GM18505 (cell line): ENCODE measurements at regions not wholly inside any gene's neighbourhood (a gene's known extent, or its start where the extent isn't known, plus 50 kb on each side); places are given as distances from the start of the nearest gene placed in this dataset.
"Not testable (repeated sequence)": the region's sequence is repeated elsewhere in the genome, so short reads cannot be mapped to it uniquely, and the experiment has no call there.

Experiments
- ATAC-seq: cut with Tn5 transposase; IDR thresholded peaks from one replicate; pipeline ENCODE4 v1.9.1; 2021; ENCODE audit not compliant: unreplicated experiment
- POLR2A ChIP-seq: IDR thresholded peaks from 4 replicates; pipeline ENCODE4 v1.6.1; 2011; ENCODE audit warnings: borderline replicate concordance; ENCODE audit not compliant: insufficient read depth, insufficient read length; ENCODE audit errors: extremely low read depth

DNA sequence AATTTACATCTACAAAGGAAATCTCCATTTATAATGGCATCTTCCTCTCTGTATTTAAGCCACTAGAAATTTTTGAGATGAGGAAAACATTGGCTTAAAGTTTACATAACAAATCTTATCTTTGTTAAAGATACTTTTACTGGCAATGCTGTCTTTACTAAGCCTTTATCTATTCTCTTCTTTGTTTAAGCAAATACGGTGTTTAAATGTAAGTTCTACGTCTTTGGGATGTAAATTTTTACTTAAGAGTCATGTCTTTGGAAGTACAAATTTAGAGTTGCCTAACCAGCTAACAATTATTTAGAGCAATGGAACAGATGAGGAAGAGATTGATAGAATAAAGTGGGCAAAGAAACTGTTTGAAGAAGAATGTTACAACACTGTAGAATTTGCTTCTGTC, 1024.0 kb upstream of the PCDH10 start:
- no peak for ATAC-seq
- no peak for TF ChIP-seq POLR2A

DNA sequence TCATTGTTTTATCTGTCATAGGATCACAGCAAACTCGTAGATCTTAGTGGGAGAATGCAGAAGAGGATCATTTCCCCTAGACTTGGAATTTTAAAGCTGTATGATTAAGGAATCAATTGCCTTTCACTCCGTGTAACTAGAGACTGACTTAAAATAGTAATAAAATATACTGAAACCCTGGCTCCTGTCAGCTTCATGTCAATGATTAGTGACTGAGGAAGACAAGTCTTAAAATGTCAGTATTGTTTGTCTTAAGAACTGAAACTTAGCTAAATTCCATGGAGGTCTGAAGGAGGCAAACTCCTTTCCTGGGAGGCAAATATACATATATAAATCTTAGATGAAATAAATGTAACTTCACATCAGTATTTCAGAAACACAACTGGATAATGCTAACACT, 1016.7 kb upstream of the PCDH10 start:
- TF ChIP-seq POLR2A = no peak
- no peak for ATAC-seq

DNA sequence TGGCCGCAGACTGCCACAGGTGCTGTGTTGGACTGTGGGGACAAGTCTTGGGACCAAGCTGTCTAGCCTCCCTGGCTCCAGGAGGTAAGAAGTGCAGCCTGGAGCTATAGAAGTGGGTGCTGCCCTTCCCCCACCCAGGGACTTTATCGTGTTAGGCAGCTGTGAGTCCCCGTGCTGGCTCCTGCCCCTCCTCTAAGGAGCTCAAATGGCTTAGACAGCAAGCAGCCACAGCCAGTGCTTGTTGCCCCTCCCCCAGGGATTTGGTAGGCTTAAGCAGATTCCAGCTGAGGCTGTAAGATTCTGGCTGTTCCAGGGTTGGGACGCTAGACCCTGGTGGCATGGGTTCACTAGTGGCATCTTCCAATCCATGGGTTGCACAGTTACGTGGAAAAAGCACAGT, 979.4 kb upstream of the PCDH10 start:
- no peak for TF ChIP-seq POLR2A
- ATAC-seq = no peak

DNA sequence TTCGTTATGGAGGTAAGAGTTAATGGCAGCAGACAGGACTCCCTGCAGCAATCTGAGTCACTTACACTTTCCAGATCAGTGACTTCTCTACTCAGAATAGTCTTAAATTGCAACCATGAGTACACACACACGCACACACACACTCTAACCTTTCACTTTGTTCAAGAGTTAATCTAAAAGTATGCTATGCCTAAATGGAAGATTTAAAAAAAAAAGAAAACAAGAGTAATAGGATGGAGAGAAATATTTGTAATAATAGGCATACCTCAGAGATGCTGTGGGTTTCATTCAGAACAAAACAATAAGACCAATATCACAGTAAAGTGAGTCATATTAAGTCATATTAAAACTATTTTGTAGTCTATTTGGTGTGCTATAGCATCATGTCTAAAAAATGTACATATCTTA, 969.1 kb upstream of the PCDH10 start:
- no peak for TF ChIP-seq POLR2A
- ATAC-seq = no peak

DNA sequence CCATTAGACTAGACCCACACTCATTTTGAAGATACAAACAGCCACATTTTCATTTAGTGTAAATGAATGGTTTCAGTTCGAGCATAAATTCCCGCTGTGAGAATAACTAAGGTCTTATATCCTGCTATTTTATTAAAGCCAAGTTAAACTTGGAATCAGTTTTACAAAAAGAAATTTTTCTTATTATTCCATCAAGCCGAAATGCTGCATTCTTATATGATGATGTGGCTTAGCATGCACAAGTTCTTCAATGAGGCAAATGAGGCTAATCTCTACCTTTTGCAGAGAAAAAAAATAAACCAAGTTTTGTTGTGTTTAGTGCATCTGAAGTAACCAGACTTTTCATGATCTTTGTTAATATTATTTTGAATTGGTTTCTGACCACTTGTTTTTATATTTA, 953.9 kb upstream of the PCDH10 start:
- no peak for ATAC-seq
- no peak for TF ChIP-seq POLR2A

DNA sequence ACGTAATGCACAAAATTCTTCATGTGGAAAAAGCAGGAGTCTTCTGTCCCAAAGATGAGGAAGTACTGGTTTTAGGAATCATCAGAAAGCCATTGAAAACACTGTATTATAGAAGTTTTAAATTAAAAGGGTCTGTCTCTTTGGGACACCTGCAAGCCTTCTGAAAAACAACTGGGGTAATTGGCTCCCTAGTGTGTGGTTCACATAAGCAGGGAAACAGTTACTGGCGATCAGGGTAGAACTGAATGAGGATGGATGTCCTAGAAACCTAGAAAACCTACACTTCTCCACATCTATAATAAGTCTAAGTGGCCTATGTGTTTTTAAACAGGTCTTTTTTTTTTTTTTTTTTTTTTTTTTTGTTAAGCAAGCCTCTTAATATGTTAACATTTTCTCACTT, 945.5 kb upstream of the PCDH10 start:
- no peak for TF ChIP-seq POLR2A
- ATAC-seq = no peak

DNA sequence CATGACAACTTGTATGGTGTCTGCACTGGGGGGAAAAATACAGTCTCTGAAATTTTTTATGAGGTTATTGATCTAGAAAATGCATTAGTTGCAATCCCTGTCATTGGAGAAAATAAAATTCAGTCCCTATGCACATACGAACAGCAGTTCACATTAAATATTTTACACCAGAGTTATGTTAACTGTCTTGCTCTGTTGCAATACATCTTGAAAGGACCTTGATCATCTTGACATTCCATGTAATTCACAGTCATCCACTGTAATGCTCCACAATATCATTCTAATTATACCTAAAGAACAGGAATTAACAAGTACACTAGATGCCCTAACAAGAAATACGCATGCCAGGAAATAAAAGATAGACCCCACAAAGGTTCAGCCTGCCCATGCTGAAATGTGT, 934.6 kb upstream of the PCDH10 start:
- ATAC-seq = no peak
- no peak for TF ChIP-seq POLR2A

DNA sequence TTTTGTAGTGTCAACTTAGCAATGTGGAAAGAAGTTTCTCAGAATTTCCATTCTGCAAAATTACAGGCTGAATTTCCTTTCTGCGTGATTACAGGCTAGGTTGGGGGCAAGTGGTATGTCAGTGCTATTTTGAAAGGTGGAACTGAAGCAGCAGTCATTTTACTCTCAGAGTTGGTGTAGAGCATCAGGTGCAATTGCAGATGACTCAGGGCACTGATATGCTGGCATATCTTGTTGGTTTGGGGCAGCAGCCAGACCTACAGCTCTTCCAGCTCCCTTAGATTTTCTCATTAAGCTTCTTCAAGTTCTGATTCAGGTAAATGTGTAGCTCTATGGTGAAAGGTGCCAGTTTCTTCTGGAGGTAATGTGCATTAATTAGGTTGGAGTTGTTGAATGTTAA, 930.7 kb upstream of the PCDH10 start:
- no peak for ATAC-seq
- TF ChIP-seq POLR2A = no peak

DNA sequence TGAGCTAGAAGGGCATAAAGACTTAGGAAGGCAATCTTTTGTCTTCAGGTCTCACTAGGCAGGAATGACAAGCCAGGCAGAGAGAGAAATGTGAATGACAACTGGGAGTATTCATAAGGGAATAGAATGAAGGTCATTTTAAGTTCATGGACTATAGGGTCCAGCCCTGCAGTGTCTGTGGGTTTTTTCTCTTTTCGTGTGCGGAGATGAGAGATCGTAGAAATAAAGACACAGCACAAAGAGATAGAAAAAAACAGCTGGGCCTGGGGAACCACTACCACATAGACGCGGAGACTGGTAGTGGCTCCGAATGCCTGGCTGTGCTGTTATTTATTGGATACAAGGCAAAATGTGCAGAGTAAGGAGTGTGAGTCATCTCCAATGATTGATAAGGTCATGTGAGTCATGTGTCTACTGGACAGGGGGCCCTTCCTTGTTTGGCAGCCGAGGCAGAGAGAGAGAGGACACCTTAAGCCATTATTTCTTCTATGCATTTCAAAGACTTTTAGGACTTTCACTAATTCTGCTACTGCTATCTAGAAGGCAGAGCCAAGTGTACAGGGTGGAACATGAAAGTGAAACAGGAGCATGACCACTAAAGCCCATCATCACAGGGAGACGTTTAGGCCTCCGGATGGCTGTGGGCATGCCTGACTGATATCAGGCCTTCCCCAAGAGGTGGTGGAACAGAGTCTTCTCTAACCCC, 921.8 kb upstream of the PCDH10 start:
- no peak for ATAC-seq
- TF ChIP-seq POLR2A = no peak

DNA sequence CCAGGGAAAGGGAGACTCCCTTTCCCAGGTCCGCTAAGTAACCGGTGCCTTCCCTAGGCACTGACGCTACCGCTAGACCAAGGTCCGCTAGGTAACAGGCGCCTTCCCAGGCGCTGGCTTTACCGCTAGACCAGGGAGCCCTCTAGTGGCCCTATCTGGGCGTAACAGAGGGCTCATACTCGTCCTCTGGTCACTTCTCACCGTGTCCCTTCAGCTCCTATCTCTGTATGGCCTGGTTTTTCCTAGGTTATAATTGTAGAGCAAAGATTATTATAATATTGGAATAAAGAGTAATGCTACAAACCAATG, 921.3 kb upstream of the PCDH10 start:
- ATAC-seq = not testable (repeated sequence)

DNA sequence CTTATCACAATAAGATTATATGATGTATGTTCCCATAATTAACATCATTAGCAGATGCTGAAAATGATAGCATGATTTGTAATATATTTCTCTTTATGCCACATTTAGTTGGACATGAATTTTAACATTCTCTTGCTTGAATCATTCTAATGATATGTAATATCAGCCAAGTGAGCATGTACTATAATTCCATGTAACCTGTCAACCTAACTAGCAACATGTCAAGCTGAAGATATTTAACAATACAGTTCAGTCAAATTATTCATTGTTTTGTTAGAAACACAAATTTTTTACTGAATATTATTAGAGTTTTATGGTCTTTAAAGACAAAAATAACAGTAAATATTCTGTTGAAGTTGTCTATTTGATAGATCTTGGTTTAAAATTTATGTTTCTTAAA, 920.4 kb upstream of the PCDH10 start:
- no peak for TF ChIP-seq POLR2A
- ATAC-seq = no peak

DNA sequence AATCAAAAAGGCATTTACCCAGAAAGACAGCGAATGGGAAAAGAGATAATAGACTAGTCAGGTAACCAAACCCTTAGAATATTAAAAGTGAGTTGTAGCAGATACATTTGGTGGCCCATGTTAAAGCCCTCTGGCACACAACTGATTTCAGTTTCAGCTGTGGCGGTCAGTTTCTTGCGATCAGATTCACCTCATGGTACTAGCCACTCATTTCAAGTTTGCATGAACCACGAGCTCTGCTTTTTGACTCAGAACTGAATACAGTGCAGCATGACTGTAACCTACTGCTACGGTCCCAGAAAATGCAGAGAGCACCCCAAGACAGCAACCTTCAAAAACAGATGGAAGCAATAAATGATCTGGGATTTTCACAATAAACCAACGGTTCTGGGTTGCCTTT, 919.1 kb upstream of the PCDH10 start:
- TF ChIP-seq POLR2A = no peak
- ATAC-seq = no peak

DNA sequence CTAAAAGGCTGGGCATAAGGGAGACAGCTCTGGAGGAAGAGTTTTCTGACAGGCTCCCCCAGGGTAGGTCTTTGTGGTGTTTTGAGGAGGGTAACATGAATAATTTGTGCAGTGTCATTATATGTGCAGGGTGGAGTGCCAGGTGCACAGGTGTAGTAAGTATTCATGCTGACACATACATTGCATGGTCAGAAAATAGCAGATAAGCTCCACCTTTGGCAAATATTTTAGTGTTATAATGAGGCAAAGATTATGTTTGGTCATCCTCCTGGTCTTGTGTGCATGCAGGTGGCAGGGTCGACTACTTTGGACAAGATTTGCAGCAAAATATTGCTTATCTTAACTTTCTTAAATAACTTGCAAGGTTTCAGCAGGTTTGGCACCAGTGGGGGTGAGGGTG, 910.4 kb upstream of the PCDH10 start:
- no peak for ATAC-seq
- TF ChIP-seq POLR2A = no peak

DNA sequence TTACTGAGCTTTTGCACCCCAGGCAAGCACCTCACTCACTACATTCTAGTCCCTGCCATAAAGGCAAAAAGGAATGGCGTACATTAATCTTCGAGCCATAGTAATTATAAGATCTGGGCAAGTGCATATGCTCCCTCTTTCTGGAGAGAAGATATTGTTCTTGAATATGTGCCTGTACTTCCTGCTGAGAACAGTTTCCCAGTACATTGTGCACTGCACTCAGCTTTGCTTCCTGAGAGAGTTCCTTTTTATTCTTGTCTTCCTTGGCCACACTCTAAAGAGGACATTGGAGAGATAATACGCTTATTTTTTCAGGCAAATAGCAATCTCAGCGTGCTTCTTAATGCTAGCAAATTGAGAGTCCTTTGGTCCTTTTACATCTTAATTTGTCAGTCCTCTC, 909.0 kb upstream of the PCDH10 start:
- TF ChIP-seq POLR2A = no peak
- no peak for ATAC-seq

DNA sequence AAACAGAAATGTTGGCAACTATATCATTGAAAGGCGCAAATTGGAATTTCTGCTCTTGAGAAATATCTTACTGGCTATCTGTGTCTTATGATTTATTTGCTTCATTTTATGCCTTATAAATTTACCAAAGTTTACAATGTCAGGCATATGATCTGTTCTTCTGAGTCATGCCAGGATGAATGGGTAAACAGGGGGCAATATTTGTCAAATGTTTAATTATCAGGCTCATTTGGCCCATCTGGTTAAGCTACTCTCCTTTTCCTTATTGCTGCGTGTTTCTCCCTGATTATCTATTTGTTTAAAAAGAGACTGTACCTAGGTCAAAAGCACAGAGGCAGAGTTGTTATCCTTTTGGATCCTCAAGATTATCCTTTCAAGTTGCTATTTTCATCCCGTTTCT, 903.8 kb upstream of the PCDH10 start:
- ATAC-seq = no peak
- no peak for TF ChIP-seq POLR2A

DNA sequence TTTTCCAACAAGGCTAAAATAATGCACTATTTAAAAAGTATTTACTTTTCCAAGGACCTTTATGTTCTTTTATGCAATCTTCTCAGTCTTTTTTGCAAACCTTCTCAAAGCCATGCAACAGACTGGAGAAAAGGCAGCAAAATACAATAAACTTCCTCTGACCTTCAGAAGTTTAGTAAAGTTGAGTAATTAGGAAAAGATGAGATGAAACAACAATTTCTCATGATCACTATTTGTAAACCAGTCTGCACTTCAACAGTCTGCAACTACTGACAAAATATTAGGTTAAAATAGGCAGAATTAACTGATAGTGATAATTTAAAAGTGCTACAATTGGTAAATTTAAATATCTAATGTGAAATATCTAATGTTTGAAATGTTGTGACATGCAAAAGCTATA, 884.9 kb upstream of the PCDH10 start:
- ATAC-seq = no peak
- TF ChIP-seq POLR2A = no peak

DNA sequence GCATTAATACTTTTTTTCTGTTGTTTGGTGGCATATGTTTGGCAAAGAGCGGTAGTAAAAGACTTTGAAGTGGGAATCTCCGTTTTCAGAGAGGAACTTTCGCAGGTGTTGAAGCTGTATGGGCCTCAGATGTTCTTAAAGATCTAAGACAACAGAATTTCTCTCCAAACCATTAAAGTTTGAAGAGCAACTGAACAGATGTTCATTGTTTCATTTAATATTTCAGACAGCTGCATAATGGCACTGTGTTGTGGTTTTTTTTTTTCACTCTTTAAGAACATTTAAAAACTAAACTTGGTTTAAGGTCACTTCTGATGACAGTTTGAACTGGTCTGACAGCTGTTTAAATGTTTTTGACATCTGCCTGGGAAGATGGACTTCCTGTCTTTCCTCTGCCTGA, 882.7 kb upstream of the PCDH10 start:
- TF ChIP-seq POLR2A = no peak
- no peak for ATAC-seq
